ENCODE measurements at regions not wholly inside any gene's neighbourhood (a gene's known extent, or its start where the extent isn't known, plus 50 kb on each side); places are given as distances from the start of the nearest gene placed in this dataset.

GRCh38 chr5:23352446-23352845 is 155.0 kb upstream of the PRDM9 start:
- TF ChIP-seq CTCF (IDR thresholded peaks at IDR 0.05; ENCODE audit: low read depth, low read length, poor library complexity, severe bottlenecking), result no peak
- TF ChIP-seq EZH2phosphoT487 (IDR thresholded peaks at IDR 0.05; ENCODE audit: borderline replicate concordance, low read length), result no peak

Data from DOHH2 (cell line).